Liver (tissue), 3 donors: ENCODE measurements at regions not wholly inside any gene's neighbourhood (a gene's known extent, or its start where the extent isn't known, plus 50 kb on each side); places are given as distances from the start of the nearest gene placed in this dataset.

ENCODE experiments used
- GABPA ChIP-seq, 2 donors: IDR thresholded peaks in 1 of 2; conservative IDR thresholded peaks in 1 of 2; 2 replicates each; pipeline ENCODE4 v1.6.1; 2016; ENCODE audit warnings: antibody characterized with exemption in 2 of 2, mild to moderate bottlenecking in 1 of 2, moderate library complexity in 1 of 2
- NR2F2 ChIP-seq: IDR thresholded peaks from 2 replicates; pipeline ENCODE4 v1.6.1; 2016; ENCODE audit warnings: antibody characterized with exemption
- SP1 ChIP-seq: IDR thresholded peaks from 2 replicates; pipeline ENCODE4 v1.6.1; 2018; ENCODE audit warnings: antibody characterized with exemption, mild to moderate bottlenecking
- TF ChIP-seq, protein P1 (sequence below): fragments of 150-350 bp; IDR thresholded peaks from 2 replicates; pipeline ENCODE4 v1.5.1; 2017; ENCODE audit warnings: improper control_type of control experiment, low read depth, low read length; ENCODE audit not compliant: missing input control
- donor health status: healthy.
- donor health status: healthy.

DNA sequence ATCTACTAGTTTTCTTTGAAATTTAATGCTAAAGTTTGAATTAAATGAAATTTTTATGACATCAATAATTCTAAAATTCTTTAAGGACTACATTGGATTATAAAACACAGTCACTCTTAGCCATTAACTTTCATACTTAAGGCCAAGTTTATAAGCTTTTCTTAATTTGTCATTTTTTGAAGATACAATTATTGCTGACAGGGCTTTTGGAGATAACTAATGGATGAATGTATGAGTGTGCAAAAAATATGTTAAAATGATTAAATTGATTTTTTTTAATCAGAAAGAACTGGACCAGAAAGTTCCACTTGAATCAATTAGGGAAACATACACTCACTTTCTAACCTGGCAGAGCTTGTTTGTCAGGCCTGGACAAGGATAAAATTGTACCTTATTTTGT, 70.3 kb upstream of the CHODL start:
- TF ChIP-seq NR2F2 (no peak), GABPA (IDR thresholded peaks at IDR 0.05 in 1 of 2, conservative IDR thresholded peaks at IDR 0.05 in 1 of 2) (no peak), SP1 (no peak)
- TF ChIP-seq, protein P1, sequence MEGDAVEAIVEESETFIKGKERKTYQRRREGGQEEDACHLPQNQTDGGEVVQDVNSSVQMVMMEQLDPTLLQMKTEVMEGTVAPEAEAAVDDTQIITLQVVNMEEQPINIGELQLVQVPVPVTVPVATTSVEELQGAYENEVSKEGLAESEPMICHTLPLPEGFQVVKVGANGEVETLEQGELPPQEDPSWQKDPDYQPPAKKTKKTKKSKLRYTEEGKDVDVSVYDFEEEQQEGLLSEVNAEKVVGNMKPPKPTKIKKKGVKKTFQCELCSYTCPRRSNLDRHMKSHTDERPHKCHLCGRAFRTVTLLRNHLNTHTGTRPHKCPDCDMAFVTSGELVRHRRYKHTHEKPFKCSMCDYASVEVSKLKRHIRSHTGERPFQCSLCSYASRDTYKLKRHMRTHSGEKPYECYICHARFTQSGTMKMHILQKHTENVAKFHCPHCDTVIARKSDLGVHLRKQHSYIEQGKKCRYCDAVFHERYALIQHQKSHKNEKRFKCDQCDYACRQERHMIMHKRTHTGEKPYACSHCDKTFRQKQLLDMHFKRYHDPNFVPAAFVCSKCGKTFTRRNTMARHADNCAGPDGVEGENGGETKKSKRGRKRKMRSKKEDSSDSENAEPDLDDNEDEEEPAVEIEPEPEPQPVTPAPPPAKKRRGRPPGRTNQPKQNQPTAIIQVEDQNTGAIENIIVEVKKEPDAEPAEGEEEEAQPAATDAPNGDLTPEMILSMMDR: no peak
